ENCODE measurements at regions not wholly inside any gene's neighbourhood (a gene's known extent, or its start where the extent isn't known, plus 50 kb on each side); places are given as distances from the start of the nearest gene placed in this dataset.
"Not testable (repeated sequence)": the region's sequence is repeated elsewhere in the genome, so short reads cannot be mapped to it uniquely, and the experiment has no call there.

GRCh38 chr4:58871509-58871908 lies 1761.3 kb upstream of the IGFBP7 start:
- no peak for DNase-seq (ENCODE audit: low read depth in 2 of 2)

DNA sequence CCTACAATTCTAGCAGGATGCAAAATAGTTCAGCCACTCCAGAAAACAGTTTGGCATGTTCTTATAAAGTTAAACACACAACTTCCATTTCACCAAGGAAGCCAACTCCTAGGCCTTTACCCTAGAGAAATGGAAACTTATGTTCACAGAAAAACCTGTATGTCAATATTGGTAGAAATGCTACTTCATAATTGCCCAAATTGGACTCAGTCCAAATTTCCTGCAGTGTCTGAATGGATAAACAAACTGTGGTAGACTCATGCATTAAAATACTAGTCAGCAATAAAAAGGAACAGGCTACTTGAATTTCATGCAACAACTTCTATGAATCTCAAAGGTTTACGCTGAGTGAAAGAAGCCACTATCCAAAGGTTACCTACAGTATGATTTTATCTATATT lies 1738.8 kb upstream of the IGFBP7 start:
- DNase-seq (ENCODE audit: low read depth in 2 of 2): no peak

GRCh38 chr4:58843455-58843854 lies 1733.3 kb upstream of the IGFBP7 start:
- DNase-seq (ENCODE audit: low read depth in 2 of 2): no peak

DNA sequence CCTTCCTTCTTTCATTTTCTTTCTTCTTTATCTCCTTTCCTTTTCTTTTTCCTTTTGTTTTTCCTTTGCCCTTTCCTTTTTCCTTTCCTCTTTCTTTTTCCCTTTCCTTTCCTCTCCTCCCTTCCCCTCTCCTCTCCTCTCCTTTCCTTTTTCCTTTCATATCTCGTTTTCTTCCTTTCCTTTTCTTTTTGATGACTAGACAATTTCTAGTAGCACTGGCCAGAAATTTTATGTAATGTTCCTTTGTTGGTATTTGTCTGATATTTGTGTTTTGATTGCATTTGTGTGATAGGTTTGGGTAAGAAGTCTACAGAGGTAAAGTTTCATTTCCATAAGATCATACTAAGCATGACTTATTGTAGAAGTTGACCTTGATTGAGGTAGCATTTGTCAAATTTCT lies 1722.9 kb upstream of the IGFBP7 start:
- DNase-seq (ENCODE audit: low read depth in 2 of 2): no peak

- no peak for DNase-seq (ENCODE audit: low read depth in 2 of 2)
Measured at GRCh38 chr4:58825278-58825677, 1715.1 kb upstream of the IGFBP7 start.

DNA sequence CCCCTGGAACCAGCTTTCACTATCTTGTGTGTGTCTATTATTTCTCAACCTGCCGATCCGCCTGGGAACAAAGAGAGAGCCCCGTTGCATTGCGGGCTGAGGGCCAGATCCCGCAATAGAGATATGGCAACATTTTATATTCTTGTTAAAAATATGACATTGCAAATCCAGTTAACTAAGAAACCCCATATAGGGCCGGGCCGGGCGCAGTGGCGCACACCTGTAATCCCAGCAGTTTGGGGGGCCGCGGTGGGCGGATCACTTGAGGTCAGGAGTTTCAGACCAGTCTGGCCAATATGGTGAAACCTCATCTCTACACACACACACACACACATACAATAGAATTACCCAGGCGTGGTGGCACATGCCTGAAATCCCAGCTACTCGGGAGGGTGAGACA lies 1708.4 kb upstream of the IGFBP7 start:
- not testable (repeated sequence) for DNase-seq (ENCODE audit: low read depth in 2 of 2)

DNA sequence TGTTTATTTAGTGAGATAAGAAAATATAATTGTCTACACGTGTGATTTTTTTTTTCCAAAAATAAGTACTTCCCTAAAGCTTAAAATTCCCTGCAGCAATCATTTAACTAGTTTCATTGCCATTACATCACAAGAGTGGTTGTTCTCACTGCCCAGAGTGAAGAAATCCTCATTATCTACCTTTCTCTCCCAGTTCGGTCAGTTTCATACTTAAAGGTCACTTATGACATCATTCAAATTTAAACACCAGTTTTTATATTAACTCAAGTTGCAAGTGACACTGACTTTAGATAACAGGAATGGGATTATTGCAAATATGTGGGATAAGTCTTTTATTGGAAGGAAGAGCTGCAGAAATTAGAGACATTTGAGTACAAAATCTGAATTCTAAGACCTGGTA lies 1699.8 kb upstream of the IGFBP7 start:
- no peak for DNase-seq (ENCODE audit: low read depth in 2 of 2)

DNA sequence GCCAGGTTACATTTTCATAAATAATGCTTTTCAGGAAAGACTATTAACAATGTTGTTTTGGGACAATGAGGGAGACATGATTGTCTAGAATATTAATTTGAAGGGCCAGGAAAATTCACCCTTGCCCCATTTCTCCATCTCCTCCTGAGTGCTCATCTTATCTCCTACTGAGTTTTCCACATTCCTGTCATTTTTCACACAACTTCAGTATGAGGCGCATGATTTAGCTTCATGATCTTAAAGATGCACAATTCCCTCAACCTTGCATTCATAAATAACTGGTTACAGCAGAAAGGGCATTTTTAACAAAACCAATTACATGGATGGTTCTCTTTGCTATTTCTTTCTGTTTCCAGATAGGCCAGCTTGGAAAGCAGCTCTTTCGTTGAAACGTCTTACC lies 1699.2 kb upstream of the IGFBP7 start:
- no peak for DNase-seq (ENCODE audit: low read depth in 2 of 2)

DNA sequence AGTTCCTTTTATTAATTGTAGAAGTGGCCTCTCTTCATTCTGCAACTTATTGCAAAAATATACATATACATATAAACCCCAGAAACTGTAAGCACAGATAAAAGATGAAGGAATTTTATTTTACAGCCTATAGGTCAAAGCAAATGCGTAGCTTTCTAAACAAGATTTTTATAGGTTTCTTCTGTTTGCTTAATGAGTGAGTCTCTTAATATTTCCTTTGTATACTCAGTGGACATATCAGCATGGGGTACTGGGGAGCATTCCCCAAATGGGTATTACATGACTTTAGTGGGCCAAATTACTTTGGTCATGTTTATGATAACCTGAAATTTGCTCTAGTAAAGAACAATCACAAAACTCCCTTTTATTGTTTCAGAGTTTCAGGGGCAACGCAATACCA lies 1698.6 kb upstream of the IGFBP7 start:
- no peak for DNase-seq (ENCODE audit: low read depth in 2 of 2)

GRCh38 chr4:58807843-58808615 lies 1697.8 kb upstream of the IGFBP7 start:
- DNase-seq (ENCODE audit: low read depth in 2 of 2): no peak

GRCh38 chr4:58776627-58777026 lies 1666.4 kb upstream of the IGFBP7 start:
- DNase-seq (ENCODE audit: low read depth in 2 of 2): no peak

DNA sequence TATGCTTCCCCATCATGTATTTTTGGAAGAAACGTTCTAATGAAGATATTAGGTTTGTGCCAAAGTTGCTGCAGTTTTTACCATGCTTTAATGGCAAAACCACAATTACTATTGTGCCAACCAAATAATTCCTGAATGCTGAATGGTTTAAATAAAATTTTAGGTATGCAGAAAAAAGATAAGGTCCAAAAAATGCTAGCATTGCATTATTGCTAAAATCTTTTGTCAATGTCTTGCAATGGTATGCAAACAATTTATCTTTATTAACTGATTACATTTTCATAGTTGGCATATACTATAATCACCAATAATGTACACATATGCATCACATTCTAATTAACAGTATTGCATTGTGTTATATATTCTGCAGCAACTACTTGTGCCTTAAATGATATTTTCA lies 1657.4 kb upstream of the IGFBP7 start:
- DNase-seq (ENCODE audit: low read depth in 2 of 2): no peak

- DNase-seq (ENCODE audit: low read depth in 2 of 2): no peak
Measured at GRCh38 chr4:58766763-58767162, 1656.6 kb upstream of the IGFBP7 start.

DNA sequence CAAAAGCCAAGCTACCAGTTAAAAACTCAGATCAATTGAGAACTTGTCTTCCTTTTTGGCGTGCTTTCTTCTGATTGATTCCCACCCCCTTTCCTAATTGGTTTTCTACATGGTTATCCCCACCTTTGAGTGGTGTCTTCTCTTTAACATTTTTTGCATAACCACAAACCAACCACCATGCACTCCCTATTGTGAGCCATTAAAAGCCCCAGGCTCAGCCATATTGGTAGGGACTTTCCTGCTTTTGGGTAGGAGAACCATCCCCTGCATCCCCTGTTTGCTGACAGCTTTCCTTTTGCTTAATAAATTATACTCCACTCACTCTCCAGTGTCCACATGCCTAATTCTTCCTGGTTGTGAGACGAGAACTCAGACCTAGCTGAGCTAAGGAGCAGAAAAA lies 1651.4 kb upstream of the IGFBP7 start:
- DNase-seq (ENCODE audit: low read depth in 2 of 2): no peak

DNA sequence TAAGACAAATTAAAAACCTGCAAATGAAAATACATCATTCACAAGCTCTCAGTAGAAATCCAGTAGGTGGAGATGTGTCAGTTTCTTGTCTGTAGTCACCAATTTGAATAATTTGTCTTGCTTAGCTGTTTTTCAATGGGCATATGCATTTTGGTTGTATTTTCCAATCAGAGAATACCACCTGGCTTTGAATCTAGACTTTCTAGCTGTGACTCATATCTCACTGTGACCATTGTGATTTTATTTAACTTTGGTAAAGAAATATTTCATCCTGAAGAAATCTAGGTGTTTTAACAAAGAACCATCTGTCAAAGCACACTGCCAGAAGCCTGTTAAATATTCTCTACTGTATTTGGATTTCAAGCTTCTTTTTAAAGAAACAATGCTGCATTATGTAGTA lies 1650.6 kb upstream of the IGFBP7 start:
- no peak for DNase-seq (ENCODE audit: low read depth in 2 of 2)

DNA sequence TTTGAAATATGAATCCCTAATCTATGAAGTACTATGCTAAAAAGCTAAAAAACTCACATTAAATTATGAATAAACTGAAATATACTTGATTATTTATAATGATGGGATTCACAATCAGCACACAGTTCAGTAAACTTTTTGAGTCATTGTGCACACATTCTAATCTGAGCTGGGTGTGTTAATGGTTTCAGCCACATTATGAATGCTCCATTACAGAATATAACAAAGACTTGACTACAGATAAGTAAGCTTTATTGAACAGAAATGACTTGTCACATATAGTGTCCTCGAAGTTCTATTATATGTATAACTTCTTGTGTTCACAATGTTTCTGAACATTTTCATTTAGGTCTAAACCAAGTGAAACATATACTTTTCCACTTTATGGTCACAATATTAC lies 1649.9 kb upstream of the IGFBP7 start:
- no peak for DNase-seq (ENCODE audit: low read depth in 2 of 2)

DNA sequence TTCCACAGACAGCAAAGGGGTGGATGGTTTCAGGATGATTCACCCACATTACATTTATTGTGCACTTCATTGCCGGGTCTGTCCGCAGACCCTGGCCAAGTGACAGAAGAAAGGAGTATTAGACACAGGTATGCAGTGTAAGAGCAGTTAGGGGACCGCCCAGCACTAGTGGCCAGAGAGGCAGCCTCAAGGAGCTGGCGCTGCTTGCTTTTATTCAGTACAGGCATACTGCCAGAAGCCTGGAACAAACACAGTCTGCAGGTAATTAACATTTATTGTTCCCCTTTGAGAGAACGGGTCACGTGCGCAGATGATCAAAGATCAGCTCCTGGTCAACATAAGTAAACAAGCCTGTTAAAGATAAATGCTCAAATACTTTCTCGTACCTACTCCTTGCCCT lies 1639.0 kb upstream of the IGFBP7 start:
- no peak for DNase-seq (ENCODE audit: low read depth in 2 of 2)

DNA sequence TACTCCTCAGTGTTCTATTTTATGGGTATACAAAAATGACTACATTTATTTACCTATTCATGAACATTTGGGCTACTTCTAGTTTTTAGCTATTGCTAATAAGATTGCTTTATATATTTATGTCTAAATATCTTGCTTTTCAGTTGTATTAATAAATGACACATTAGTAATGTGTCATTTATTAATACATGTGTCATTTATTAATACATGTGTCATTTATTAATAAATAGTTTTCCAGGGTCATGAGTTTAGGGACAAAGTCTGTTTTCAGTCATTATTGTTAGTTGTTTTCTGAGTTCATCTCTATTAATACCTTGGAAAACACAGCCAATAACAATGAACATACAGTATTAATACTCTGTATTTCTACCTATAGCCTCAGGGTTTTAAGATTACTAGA lies 1630.7 kb upstream of the IGFBP7 start:
- no peak for DNase-seq (ENCODE audit: low read depth in 2 of 2)

DNA sequence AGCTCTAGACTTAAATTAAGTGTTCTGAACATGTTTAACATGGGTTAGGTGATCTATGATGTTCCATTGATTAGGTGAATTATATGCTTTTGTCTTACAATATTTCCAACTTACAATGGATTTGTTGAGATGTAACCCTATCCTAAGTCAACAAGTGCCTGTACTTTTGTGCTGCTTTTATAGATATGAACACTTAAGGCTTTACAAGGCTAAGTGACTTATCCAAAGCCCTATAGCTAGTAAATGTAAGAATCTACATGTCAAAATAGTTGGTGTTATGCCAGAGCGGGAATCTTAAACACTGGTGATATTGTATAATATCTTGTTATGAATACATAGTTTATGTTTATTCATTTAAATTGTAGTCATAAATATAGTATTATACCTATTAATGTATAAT lies 1629.1 kb upstream of the IGFBP7 start:
- DNase-seq (ENCODE audit: low read depth in 2 of 2): no peak

GRCh38 chr4:58738375-58738774 lies 1628.2 kb upstream of the IGFBP7 start:
- DNase-seq (ENCODE audit: low read depth in 2 of 2): no peak

DNA sequence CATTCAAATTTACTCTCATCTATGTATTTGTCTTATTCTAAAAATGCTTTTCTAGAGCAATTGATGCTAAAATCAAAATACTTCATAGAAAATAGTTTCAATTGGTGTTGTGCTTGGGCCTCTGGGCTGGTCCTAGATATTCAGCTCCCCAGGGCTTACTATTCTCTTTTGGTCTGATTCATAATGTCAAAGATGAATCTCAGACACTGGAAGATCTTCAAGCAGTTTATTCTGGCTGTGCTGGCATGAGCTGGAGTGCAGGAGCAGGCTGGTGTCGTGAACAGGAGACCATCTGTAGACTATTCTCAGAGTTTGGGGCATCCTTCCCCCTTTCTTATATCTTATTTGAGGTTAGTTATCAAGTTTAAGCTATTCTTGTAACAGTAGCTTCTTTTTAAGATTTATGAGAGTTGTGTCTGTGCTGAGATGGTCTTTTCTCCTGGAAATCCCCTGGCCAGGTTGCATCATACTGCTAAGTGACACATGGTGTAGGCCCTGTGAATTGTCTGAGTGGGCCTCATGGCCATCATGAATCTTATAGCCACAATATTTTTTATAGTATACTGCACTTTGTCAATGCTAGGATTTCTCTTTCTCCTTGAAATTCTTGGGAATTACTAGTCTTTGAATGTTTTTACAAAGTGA lies 1624.0 kb upstream of the IGFBP7 start:
- no peak for DNase-seq (ENCODE audit: low read depth in 2 of 2)

- no peak for DNase-seq (ENCODE audit: low read depth in 2 of 2)
Measured at GRCh38 chr4:58732973-58733372, 1622.8 kb upstream of the IGFBP7 start.

DNA sequence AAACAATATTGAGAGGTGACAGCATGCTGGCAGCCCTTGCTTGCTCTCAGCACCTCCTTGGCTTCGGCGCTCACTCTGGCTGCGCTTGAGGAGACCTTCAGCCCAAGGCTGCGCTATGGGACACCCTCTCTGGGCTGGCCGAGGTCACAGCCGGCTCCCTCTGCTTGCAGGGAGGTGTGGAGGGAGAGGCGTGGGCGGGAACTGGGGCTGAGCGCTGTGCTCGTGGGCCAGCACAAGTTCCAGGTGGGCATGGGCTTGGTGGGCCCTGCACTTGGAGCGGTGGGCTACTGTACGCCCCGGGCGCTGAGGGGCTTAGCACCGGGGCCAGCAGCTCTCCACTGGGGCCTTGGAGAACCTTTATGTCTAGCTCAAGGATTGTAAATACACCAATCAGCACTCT lies 1613.8 kb upstream of the IGFBP7 start:
- no peak for DNase-seq (ENCODE audit: low read depth in 2 of 2)

- DNase-seq (ENCODE audit: low read depth in 2 of 2): no peak
Measured at GRCh38 chr4:58711039-58711438, 1600.9 kb upstream of the IGFBP7 start.
